ENCODE measurements at regions not wholly inside any gene's neighbourhood (a gene's known extent, or its start where the extent isn't known, plus 50 kb on each side); places are given as distances from the start of the nearest gene placed in this dataset.

GRCh38 chr3:87128006-87128405, 99.1 kb upstream of the CHMP2B start:
- no peak for TF ChIP-seq POLR2A (IDR thresholded peaks at IDR 0.05)
- TF ChIP-seq, protein P1, sequence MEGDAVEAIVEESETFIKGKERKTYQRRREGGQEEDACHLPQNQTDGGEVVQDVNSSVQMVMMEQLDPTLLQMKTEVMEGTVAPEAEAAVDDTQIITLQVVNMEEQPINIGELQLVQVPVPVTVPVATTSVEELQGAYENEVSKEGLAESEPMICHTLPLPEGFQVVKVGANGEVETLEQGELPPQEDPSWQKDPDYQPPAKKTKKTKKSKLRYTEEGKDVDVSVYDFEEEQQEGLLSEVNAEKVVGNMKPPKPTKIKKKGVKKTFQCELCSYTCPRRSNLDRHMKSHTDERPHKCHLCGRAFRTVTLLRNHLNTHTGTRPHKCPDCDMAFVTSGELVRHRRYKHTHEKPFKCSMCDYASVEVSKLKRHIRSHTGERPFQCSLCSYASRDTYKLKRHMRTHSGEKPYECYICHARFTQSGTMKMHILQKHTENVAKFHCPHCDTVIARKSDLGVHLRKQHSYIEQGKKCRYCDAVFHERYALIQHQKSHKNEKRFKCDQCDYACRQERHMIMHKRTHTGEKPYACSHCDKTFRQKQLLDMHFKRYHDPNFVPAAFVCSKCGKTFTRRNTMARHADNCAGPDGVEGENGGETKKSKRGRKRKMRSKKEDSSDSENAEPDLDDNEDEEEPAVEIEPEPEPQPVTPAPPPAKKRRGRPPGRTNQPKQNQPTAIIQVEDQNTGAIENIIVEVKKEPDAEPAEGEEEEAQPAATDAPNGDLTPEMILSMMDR (IDR thresholded peaks at IDR 0.05): no peak

Data from thyroid gland (tissue), 4 donors.